ENCODE measurements at regions not wholly inside any gene's neighbourhood (a gene's known extent, or its start where the extent isn't known, plus 50 kb on each side); places are given as distances from the start of the nearest gene placed in this dataset.

- Histone ChIP-seq H3K4me1 (no peaks in the 10 kb centered on the region), H3K36me3 (no peaks in the 10 kb centered on the region), H3K4me3 (no peak overlapping the region), H3K27ac (no peak overlapping the region), H3K27me3 (no peaks in the 10 kb centered on the region), H3K9me3 (no peaks in the 10 kb centered on the region)
- no peak for DNase-seq (ENCODE audit: low spot score)
- no peak for TF ChIP-seq CTCF (IDR thresholded peaks at IDR 0.05)
Observed at GRCh38 chr6:2435323-2435722, 189.9 kb upstream of the GMDS start.

GRCh38 chr6:2434912-2435311, 189.5 kb upstream of the GMDS start:
- H3K4me3 ChIP-seq: no peak overlapping the region
- H3K27me3 ChIP-seq: no peaks in the 10 kb centered on the region
- H3K27ac ChIP-seq: no peak overlapping the region
- no peaks in the 10 kb centered on the region for H3K36me3 ChIP-seq
- H3K4me1 ChIP-seq: no peaks in the 10 kb centered on the region
- TF ChIP-seq CTCF (IDR thresholded peaks at IDR 0.05): no peak
- H3K9me3 ChIP-seq: no peaks in the 10 kb centered on the region
- DNase-seq (ENCODE audit: low spot score): no peak

GRCh38 chr6:2434116-2434515, 188.7 kb upstream of the GMDS start:
- no peaks in the 10 kb centered on the region for H3K36me3 ChIP-seq
- no peaks in the 10 kb centered on the region for H3K9me3 ChIP-seq
- no peak for TF ChIP-seq CTCF (IDR thresholded peaks at IDR 0.05)
- no peak overlapping the region for H3K27ac ChIP-seq
- no peak for DNase-seq (ENCODE audit: low spot score)
- H3K27me3 ChIP-seq: no peaks in the 10 kb centered on the region
- H3K4me1 ChIP-seq: no peaks in the 10 kb centered on the region
- no peak overlapping the region for H3K4me3 ChIP-seq

- no peaks in the 10 kb centered on the region for H3K27me3 ChIP-seq
- H3K4me3 ChIP-seq: no peak overlapping the region
- DNase-seq (ENCODE audit: low spot score): no peak
- no peak overlapping the region for H3K27ac ChIP-seq
- H3K4me1 ChIP-seq: no peaks in the 10 kb centered on the region
- H3K36me3 ChIP-seq: no peaks in the 10 kb centered on the region
- no peaks in the 10 kb centered on the region for H3K9me3 ChIP-seq
- no peak for TF ChIP-seq CTCF (IDR thresholded peaks at IDR 0.05)
Observed at GRCh38 chr6:2433711-2434110, 188.3 kb upstream of the GMDS start.

- Histone ChIP-seq H3K4me3 (no peak overlapping the region), H3K36me3 (no peaks in the 10 kb centered on the region), H3K27ac (no peak overlapping the region), H3K4me1 (no peaks in the 10 kb centered on the region), H3K27me3 (no peaks in the 10 kb centered on the region), H3K9me3 (no peaks in the 10 kb centered on the region)
- DNase-seq (ENCODE audit: low spot score): no peak
- no peak for TF ChIP-seq CTCF (IDR thresholded peaks at IDR 0.05)
Observed at GRCh38 chr6:2433266-2433665, 187.9 kb upstream of the GMDS start.

GRCh38 chr6:2432292-2432691, 186.9 kb upstream of the GMDS start:
- no peaks in the 10 kb centered on the region for H3K4me1 ChIP-seq
- no peak overlapping the region for H3K27ac ChIP-seq
- no peaks in the 10 kb centered on the region for H3K36me3 ChIP-seq
- no peak for TF ChIP-seq CTCF (IDR thresholded peaks at IDR 0.05)
- H3K9me3 ChIP-seq: no peaks in the 10 kb centered on the region
- no peaks in the 10 kb centered on the region for H3K27me3 ChIP-seq
- no peak overlapping the region for H3K4me3 ChIP-seq
- no peak for DNase-seq (ENCODE audit: low spot score)
